T-helper 2 cell treated with Interferon-gamma antibody and Interleukin-4, amounts not matched to agents 100 ng/mL and 5 ng/mL, for 36 hours (primary cell): ENCODE measurements at regions not wholly inside any gene's neighbourhood (a gene's known extent, or its start where the extent isn't known, plus 50 kb on each side); places are given as distances from the start of the nearest gene placed in this dataset.

Experiments
- intact Hi-C: fragments of 100-400 bp; cut with micrococcal nuclease; formaldehyde crosslinking; loops from one replicate; pipeline ENCODE4 v1.15.1; 2023

DNA sequence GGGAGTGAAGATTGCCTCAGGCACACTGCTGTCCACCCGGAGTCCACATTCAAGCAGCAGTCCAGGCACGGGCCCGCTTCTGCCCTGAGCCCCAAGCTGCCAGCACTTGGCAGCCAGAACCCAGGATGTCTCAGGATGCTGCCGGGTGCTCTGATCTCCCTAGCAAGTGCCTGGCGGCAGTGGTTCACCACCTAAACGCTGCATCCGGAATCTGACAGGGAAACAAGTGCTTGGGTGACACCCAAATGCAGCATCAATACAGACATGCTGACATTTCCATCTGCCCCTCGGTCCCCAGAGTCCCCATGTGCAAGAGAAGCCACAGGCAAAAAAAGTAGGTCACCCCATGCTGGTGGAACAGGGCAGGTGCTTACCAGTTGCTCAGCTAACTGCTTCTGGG is 197.1 kb upstream of the RPL38 start:
- intact Hi-C loops: no loop called here

DNA sequence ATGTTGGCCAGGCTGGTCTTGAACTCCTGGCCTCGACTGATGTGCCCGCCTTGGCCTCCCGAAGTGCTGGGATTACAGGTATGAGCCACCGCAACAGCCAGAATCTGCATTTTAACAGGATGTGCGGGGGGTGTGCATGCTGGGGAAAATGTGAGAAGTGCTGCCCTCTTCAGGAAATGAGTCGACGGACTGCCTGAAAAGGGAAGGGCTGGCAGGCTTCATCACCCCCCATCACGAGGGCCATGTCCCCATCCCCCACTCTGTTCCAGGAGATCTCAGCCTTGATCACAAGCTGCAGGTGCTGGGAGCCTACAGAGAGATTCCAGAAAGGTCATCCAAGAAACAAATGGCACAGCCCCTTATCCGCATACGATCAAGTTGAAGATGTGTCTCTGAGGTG is 195.3 kb upstream of the RPL38 start:
- intact Hi-C loops: no loop called here

DNA sequence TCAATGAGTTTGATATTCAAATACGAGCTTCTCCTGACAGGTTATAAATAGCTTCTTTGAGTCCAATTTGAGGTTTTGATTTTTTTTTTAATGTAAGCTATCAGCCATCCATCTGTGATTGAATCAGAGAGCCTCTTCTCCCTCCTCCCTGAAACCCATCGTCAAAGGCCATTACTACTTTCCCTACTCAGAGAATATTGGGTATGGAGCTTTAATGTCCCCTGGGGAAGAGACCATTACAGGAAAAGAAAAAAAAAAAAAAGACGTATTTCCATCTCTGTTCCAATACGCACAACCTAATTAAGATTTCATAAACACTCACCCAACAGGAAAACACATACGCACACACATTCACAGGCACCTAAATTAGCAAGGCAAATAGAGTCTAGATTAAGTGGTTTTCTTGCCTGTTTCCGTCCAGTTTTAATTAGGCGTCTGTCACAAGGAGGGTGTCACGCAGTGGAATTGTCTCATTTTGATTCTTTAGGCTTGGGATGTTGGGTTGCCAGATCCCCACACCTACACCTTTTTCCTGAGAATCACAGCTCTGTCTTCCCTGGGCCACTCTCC is 194.3 kb upstream of the RPL38 start:
- intact Hi-C loops: no loop called here

DNA sequence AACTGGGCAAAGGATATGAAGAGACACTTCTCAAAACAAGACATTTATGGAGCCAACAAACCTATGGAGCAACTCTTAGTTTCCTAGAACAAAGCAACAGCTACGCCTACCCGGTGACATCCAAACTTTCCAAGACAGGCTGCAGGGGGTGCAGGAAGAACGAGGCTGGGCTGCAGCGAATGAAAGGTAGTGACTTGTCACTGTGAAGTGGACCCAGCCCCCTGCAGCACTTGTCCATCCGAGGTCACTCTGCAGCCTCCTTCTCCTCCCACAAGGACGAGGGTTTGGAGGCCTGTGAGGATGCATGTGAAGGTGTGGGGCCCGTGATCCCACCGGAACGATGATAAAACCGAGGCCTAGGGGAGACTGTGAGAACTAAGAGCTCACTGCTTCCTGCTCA is 192.6 kb upstream of the RPL38 start:
- intact Hi-C loops: loop anchor here (5.0 kb wide), 2 partner anchors 191 to 1024 kb away; partner anchors contain the start of gene RPL38

DNA sequence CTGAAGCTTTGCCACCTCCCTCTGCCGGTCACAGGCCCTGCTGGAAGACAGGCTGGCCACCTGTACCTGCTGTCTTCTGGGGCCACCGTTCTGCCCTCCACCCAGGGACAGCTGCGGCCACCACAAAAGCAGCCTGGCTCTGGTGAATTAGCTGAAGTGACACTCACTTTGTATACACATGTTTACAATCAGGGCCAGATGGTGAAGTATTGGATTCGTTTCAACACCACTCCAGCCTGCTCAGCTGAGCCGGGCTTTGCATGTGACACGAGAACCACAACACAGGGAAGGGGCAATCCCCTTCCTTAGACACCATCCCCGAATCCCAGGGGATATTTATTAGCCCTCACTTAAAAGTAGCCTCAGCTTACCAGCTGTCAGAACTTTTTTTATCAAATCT is 191.5 kb upstream of the RPL38 start:
- intact Hi-C loops: loop anchor here (5.0 kb wide), 2 partner anchors 190 to 1025 kb away; partner anchors contain the start of gene RPL38

DNA sequence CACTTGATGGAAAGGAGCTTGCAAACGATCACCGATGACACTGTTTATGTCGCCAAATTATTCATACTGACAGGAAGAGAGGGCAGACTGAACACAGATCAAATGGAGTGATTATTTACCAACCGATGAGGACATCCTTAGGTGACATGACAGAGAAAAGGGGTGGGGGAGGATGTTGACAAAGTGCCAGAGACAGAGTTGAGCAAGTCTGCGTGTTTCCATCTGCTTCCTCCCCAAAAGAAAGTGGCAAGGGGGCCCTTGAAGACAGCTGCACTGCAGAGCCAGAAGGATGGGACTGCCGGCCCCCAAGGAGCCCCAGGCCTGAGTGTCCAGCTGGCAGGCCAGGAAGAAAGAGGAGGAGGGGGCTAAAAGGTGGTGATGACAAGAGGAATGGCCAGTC is 191.0 kb upstream of the RPL38 start:
- intact Hi-C loops: loop anchor here (5.0 kb wide), 2 partner anchors 190 to 1025 kb away; partner anchors contain the start of gene RPL38

DNA sequence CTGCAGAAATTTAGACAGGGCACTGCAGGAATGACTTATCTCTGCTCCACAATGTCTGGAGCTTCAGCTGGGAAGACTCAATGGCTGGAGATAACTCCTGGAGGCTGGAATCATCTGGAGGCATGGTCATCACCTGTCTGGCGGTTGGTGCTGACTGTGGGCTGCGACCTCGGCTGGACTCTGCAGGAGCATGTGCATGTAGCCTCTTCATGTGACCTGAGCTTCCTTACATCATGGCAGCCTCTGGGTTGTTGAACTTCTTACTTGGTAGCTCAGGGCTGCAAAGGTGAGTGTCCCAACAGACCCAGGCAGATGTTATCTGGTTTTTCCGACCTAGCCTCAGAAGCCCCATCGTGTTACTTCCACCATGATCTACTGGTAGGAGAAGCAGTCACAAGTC is 188.2 kb upstream of the RPL38 start:
- intact Hi-C loops: no loop called here

DNA sequence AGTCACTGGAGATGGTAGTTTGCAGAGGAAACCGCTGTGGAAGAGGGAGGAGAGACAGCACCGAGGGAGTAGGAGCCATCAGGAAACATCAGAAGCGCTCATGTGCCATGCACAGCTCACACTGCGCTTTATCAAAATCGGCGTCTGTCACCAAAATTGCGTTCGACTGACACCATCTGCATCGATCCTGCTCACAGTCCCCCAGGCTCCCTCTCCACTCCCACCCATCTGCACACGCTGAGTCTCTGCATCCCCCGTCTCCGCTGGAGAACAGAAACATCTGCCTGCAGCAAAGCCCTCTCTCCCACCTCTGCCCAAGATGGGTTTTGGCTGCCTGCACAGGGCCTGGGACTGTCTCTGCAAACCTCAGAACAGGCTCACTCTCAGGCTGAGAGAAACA is 187.5 kb upstream of the RPL38 start:
- intact Hi-C loops: no loop called here

DNA sequence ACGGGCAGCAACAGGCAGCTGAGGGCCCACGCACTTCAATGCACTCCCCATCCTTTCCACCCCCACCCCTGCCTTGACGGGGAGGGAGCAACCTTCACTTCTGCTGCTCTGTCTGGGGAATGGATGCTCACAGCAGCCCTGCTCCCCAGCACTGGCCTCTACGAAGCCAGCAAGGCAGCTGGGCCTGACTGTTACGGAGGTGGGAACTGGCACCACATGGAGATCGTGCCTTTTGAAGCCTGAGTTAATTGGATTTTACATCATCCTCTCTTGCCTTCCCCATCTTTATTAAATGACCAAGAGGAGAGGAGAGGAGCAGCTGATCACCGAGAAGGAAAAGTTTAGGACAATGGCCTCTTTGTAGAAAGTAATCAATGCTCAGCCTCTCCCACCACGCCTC is 187.0 kb upstream of the RPL38 start:
- intact Hi-C loops: no loop called here

DNA sequence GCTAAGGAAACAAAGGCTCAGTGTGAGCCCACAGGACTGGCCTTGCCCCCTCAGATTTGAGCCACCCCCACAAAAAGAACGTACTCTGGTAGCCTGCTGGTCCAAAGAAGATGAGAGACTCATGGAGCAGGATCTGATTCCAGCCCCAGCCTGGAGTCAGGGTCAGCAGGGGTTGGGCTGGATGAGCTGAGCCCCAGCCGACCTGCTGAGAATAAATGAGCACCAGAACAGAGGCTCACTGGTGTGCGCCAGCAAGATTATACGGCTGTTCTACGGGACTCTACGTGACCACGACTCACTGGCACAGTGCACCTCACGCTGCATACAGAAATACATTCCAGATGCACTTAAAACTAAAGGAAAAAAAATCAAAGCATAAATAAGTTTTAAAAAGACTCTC is 186.0 kb upstream of the RPL38 start:
- intact Hi-C loops: no loop called here

DNA sequence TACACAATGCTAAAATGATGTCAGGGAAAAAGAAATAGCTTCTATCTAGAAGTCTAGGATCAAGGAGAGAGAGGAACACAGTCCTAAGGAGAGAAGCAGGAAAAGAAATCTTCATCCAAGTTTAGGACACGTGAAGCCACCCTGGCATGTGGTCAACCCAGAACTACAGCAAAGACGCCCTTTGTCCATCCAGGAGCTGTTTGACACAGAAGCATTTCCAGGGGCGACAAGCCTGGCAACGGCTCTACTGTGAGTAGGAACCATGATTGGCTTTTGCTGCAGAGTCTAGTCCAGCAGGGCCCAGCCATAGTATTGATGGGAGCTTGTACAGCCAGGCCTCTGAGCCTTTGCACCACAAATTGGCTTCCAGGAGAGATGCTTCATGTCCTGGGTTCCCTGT is 185.4 kb upstream of the RPL38 start:
- intact Hi-C loops: no loop called here

DNA sequence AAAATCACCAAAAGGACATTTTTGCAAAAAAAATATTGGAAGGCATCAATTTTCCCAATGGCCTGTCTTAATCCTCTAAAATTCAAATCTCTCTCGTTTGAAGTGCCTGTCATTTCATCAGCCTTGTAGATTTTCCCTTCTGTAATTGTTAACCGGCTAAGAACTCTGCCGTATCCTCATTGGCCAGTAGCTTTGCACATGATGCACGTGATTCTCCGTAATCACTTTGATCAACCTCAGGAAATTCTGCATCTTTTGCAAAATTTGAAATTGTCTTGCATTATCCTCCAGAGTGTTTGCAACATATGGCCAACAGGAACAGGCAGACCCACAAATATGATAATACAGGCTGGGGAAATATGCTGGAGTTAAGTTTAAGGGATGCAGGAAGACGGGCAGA is 184.2 kb upstream of the RPL38 start:
- intact Hi-C loops: no loop called here

DNA sequence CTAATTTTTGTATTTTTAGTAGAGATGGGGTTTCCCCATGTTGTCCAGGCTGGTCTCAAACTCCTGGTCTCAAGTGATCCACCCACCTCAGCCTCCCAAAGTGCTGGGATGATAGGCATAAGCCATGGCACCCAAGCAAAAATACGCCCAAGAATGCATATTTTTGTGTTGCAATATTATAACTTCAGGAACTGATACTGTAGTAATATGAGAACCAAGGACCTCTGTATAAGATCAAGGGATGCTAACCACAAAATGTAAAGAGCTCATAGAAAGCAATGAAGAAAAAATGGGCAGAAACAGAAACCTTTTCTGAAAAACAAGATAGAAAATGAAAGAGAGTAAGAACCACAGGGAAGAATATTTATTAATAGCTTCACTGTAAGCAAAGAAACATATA is 183.6 kb upstream of the RPL38 start:
- intact Hi-C loops: no loop called here

DNA sequence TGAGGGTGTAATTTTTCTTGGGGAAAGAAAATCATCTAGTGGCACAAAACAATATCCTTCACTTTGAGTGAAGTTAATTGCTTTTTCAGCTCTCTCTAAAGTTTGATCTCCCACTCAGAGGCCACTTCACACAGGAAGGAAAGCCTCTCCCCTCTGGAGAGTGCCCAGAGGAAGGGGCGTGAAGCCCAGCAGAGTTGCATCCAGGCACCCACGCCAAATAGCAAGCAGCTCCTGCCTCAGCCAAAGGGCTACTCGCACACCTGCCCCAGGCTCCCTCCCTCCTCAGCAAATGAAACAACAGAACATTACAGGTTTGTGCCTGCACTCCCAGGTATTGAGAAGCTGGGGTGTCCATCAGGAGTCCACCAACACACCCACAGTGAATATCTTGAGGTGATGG is 183.0 kb upstream of the RPL38 start:
- intact Hi-C loops: no loop called here

DNA sequence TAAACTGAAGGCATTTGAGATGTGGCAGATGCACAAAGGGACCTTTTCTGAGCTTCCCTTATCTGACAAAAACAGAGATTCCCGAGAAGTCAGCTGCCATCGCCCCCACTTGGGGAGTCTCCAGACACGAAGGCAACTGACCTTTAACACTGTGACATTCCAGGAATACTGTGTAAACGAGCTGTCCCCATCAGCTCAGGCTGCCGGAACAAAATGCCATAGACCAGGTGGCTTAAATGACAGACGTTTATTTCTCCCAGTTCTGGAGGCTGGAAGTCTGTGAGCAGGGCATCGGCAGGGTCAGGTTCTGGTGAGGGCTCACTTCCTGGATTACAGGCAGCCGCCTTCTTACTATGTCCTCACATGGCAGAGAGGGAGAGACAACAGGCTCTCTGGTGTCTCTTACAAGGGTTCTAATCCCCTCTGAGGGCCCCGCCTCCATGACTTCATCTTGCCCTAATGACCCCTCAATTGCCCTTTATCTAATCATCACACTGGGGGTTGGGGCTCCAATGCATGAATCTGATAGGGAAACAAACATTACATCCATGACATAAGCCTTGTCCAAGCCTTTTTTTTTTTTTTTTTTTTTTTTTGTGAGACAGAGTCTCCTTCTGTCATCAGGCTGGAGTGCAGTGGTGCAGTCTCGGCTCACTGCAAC is 178.5 kb upstream of the RPL38 start:
- intact Hi-C loops: no loop called here

DNA sequence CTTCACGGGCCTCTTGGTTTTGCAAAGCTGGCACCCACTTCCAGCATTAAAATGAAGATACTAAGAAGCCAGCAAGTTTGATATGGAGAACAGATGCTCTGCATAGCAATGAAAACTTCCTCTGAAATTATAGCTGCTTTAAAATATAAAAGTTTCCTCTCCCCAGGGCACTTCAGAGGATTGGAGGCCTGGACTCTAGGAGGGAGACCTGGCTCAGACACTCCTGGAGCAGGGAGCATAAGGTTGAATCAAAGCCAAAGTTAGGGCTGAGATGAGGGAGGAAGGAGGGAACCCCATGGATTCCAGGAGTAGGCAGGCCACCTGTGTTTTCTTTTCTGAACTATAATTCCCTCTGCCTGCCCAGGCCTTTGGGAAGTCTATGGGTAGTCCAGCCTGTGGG is 176.0 kb upstream of the RPL38 start:
- intact Hi-C loops: no loop called here

DNA sequence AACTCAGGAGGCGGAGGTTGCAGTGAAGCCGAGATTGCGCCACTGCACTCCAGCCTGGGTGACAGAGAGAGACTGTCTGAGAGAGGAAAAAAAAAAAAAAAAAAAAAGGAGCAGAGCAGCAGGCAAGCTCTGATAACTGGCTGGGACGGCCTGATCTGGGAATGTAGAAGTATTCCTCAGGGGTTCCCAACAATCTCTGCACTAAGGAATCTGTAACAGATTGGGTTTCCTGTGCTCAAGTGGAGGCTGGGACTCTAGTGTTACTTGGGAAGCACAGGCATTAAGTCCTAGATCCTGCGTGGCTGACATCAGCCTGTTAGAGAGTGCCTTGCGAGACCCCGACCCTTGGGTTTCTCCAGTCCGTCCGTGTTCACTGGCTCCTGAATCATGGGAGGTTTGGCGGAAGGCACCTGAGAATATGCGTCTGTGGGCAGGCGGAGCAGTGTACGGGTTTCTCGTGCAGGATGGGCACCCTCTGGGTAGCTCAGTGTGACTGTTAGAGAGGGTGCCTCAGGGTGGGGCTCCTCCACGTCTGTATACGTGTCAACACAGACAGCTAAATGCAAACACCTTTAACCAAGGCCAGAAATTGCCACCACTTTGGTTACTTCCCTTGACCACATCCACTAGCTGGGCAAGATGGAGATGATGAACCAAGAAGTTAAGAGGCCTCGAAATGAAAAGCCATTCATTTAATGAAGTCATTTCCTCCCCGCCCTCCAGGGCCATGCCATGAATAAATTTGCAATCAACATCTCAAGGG is 174.9 kb upstream of the RPL38 start:
- intact Hi-C loops: no loop called here

DNA sequence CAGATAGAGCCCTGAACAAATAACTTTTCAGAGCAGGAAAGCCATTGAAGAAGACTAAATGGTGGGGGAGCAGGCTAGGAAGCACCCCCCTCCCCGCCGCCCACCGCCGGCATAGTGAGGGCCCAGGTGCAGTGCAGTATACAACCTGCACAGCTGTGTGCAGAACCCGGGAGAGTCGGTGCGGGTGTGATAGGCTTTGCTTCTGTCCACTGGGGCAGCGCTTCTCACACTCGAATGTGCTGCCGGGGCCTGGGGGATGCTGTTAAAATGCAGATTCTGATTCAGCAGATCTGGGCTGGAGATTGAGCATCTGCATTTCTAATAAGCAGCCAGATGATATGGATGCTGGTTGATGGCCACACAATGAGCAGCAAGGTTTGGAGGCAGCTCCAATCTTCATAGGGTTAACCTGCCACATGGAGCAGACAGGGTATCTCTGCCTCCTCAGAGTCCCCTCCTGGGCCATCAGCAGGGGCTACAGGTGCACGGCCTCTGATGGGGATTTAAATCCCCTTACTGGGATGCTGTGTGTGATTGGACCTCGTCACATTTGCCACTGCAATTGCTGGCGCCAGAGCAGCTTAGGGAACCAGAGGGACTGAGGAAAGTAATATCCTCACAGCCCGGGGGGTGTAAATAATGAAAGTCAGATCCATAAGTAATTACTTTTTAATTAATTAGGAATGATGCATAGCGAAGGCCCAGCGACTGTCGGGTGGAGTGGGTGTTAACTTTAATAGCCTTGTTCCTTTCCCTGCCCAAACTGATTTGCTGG is 172.0 kb upstream of the RPL38 start:
- intact Hi-C loops: no loop called here

DNA sequence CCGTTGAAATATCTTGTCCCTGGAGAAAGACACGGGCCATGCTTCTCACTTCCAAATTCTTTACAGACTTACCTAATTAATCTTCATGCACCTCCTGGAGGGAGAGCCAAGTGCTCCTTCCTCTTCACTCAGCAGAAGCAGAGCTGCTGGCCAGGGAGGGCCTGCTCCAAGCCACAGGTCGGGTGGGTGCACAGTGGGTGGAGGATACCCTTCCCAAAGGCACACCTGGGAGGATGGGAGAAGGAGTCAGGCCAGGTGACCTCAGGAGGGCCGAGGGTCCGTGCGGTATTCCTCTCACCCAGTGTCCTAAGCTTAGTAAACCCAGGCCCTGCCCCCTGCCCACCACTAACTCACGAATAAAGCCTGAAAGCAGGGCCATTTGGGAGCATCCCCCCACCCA is 171.3 kb upstream of the RPL38 start:
- intact Hi-C loops: no loop called here

DNA sequence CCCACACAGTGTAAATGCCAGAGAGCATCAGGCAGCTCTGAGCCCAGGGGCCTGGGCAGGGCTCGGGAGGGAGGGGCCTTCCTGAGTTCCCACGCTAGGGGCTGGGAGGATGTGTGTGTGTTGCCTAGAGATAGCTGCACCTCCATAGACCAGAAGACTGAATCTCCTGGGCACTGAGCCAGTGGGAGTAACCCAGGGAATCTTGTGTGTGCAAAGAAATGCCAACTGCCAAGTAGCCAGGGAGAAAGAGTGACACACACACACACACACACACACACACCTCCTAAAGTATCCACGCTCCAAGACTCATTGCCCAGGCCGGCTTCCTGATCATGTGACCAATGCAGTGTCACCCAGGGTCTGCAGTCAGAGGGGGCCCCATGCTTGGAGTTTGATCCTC is 166.2 kb upstream of the RPL38 start:
- intact Hi-C loops: no loop called here

DNA sequence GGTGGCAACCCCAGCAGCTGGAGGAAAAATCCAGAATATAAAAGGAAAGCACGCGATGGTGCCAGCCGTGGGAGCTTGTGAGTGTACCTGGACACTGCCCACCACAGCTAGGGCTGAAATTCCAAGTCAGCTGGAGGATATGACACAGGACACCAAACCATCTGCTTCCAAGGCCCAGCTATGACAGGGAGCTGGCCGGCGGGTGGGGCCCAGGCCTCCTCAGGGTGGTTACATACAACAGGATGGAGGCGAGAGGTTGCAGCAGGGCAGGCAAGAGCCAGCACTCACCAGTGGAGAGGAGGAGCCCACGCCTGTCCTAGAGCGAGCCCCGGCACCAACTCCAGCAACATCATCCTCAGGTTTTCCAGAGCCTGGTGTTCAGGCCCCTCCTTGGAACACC is 163.2 kb upstream of the RPL38 start:
- intact Hi-C loops: no loop called here

DNA sequence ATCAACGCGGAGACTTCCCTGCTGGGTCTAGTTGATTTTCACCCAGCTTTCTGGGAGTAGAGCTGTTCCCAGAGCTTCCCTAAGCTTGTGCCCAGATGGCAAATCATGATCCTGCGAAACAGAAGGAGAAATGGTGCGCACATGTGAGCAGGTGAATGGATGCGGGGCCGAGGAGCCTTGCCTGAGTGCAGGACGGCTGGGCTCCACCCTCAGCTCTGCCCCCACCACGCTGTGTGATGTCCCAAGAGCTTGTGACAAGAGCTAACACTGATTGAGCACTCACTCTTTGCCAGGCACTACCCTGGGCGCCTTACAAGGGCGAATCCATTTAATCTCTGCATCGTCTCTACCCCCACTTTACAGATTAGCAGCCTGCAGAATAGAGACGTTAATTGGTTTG is 162.7 kb upstream of the RPL38 start:
- intact Hi-C loops: no loop called here
